NCI-H2171 treated with DMSO at 0.1 percent for 48 hours (cell line): ENCODE measurements at regions not wholly inside any gene's neighbourhood (a gene's known extent, or its start where the extent isn't known, plus 50 kb on each side); places are given as distances from the start of the nearest gene placed in this dataset.

Source experiments
- DNase-seq: peaks from one replicate; lab custom pipeline; 2025; lab: John Stamatoyannopoulos, UW

DNA sequence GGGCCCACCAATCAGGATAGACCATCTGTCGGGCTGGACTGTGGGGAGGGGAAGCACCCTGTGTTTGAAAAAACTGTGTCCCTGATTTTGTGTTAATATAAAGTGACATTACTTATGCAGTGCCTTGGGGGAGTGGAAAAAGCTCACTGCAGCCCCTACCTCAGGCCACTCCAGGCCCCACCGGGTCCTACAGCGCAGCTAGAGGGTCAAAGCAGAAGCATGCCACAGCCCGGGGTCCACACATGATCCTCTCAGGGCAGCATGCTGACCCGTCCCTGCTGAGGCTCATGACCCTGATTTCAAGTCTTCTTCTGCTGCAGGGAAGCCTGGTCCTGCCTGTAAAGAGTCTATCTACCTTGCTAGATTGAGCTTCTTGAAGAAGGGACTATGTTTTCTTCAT, 133.0 kb upstream of the PLCB4 start:
- no peak for DNase-seq

DNA sequence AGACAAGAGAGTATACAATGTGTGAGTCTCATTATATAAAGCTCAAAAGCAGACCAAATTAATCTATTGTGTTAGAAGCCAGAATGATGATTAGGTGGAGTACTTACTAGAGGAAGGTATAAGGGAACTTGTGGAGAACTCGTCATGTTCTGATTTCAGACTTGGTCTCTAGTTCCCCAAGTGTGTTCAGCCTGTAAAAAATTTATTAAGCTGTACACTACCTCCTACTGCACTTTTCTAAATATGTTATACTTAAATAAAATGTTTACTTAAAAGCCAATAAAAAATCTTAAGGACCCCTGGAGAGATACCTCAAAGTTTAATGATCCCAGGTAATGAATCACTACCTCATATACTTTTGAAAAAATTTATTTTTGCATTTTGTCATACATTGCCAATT, 130.4 kb upstream of the PLCB4 start:
- DNase-seq = no peak

DNA sequence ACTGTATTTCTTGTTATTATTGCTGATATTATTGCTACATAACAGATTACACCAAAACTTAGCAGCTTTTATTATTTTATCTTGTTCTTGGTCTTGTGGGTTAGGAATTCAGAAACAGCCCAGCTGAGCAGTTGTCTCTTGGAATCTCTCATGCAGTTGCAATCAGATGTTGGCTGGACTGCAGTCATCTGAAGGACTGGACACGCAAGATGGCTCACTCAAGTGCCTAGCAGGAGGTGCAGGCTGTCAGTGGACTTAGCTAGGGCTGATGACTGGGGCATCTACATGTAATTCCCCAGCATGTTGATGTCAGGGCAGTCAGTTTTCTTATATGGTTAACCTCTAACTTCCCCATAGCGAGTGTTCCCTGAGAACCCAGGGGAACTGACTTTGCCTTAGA, 128.6 kb upstream of the PLCB4 start:
- DNase-seq = no peak

DNA sequence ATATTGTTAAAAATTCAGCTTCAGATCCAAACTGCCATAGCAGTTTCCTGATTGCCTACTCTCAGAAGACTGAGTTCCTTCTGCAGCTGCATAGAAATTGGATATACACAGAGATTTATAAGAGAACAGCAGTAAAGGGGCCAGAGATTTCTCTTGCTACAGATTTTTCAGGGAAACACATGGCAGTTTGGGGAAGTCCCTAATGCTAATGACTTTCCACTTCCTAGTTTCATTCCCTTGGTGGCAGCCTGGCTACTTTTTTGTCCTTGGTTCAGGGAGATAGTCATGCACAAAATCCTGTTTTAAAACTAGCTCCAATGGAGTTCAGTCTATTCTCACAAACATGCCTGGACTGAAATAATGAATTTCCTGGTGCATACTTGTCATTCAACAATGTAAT, 125.3 kb upstream of the PLCB4 start:
- no peak for DNase-seq

DNA sequence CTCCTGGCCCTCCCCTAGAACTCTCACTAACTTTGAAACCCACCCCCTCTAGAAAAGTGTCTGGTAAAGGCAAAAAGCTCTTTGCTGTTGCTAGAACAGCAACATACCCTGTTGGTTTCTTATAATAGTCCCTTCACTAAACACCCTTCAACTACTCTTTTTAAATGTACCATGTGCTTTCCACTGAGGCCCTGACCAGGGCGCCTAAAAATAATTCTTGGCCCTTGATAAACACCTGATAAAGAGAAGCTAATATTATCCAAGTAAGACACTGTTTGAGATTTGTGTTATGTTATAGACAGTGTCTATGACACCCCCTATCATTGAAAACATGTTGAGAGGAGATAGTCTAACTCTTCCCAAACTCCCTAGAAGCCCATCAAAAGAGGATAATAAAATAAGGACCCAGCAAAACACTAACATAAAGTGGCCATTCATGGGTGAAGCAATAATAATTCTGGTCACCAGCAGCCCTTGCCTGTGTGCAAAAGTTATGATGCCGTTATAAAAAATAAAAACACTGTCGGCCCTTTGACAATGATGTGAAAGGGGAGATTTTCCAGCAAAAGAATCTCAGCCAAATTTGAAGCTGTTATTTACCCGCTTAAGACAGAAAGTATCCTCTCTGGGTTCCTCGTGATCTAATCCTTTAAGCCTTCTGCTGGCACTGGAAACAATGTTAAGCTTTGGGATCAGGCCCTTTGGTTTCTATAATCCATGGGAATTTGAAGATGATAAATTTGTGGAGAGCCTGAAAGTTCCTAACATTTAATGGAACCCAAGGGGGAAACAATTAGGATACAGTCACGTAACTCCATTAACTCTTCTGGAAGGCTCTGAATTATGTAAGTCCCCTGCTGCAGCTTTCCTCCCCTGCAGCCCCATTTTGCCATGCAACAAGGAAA, 122.6 kb upstream of the PLCB4 start:
- no peak for DNase-seq

DNA sequence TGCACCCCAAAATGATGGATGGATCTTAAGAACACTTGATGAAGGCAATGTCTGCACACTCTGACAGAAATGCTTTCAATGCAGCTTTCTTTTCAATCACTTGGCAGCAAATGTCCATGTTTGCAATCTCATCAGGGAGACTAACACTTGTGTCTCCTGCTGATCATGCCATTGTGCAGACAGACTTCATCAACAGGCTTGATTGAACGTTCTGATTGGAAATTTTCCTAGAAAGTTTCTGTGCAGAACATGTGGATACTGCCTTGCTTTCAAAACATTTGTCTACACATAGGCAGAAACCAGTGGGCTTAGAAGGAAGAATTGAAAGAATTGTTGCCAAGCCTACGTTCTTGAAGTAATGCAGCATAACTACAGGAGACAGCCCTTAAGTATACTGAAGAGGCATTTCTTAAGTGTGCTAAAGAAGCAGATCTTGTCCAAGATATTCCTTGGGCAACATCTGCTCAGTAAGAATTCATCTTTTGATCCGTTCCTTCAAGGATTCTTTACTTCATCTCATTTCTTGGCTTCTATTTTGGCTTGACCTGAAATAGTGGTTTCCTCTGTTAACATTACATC, 120.4 kb upstream of the PLCB4 start:
- no peak for DNase-seq

DNA sequence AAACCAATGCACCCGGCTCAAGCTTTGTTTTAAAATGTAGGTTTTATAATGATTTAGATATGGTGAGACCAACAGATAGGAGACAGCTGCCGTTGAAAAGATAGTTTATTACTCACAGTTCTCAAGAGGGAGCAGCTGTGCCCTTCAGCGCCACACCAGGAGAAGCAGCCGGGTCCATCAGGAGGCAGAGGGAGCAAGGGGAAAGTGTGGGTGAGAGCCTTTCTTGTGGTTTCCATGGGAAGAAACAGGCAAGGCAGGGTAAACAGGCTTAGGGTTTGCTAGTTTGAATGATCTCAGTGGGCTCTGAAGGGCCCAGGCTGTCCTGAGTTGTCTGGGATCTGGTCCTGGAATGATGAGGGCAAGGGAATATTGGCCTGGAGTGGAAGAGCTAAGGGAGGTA, 117.7 kb upstream of the PLCB4 start:
- peak; percentile 28 for DNase-seq

DNA sequence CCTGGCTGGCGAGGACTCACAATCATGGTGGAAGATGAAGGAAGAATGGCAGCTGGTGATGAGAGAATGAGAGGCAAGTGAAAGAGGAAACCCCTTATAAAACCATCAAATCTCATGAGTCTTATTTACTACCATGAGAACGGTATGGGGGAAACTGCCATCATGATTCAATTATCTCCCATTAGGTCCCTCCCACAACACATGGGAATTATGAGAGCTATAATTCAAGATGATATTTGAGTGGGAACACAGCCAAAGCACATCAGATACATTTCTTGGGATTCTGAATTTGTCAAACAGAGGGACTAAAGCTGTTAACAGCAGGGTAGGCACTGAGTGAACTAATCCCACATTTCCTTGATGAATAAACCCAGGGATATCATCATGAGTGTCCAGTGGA, 116.2 kb upstream of the PLCB4 start:
- peak; percentile 96 for DNase-seq

DNA sequence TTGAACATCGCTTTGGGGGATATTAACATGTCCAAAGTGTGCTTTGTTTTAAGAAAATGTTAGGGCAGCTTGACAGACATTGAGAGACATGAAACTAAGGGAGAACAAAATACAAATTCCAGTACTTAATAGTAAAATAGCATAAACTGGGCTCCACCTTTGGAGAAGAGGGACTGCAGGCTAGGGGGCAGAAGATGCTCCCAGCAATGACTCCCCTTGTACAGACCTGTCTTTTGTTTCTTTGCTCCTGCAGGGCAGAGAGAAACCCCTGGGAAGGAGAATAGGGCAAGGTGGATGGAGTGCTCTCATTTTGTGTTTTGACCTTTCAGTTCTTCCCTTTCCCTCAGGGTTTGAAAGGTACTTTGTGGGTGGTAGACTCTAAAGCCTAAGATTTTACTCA, 115.6 kb upstream of the PLCB4 start:
- no peak for DNase-seq

DNA sequence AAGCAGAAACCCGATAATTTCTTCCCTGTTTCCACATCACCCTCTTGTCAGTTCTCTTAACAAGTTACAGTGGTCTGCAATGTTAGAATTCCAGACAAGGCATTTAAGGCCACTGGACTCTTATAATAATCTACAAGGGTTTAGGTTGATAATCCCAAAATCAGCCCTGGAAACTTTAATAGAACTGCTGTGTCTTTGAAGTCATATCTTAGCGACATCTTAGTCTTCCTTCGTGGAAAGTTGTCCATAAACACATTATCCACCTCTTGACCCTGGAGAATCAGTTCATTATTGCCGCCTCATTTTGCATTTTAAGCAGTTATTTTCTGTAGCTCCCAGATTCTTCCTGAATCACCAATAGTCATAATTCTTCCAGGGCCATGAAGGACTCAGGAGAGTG, 108.6 kb upstream of the PLCB4 start:
- no peak for DNase-seq

DNA sequence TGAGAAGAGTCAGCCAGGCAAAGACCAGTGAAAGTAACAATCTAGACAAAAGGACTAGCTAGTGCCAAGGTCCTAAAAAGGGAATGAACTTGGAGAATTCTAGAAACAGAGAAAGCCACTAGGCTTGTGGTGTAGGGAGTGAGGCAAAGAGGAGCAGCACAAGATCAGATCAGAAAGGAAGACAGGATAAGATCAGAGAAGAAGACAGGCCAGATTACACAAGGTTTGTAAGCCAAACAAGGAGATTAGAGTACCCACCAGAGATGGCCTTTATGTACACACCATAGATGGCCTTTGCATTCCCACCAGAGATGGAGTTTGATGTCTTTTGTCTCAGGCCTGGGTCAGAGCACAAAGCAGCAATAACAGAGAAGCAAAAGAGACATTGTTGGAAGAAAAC, 105.6 kb upstream of the PLCB4 start:
- DNase-seq = no peak

DNA sequence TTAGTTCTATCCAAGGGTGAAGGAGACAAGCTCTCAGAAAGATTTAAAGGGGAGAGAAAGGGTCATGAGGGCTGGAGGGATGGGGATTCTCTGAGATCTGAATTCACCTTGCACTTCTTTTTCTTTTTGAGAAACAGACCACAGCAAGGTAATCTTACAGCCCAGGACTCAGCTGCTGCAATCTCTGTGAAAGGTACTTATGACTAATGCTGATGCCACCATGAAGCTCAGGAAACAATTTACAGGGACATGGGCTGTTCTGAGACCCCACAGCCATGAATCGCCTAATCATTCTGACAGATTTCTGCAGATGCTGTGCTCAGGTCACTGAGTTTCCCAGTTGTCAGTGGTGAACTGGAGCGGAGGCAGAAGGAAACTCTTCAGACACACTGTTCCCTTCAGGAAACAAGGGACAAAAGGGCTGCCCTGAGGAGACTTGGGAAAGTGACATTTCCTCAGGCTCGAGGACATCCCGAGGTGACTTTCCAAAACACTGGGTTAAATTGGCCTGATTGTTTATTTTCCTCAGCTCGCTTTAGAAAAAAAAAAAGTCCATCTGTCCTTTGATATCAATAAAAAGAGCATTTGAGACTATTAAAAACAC, 103.8 kb upstream of the PLCB4 start:
- DNase-seq = no peak

DNA sequence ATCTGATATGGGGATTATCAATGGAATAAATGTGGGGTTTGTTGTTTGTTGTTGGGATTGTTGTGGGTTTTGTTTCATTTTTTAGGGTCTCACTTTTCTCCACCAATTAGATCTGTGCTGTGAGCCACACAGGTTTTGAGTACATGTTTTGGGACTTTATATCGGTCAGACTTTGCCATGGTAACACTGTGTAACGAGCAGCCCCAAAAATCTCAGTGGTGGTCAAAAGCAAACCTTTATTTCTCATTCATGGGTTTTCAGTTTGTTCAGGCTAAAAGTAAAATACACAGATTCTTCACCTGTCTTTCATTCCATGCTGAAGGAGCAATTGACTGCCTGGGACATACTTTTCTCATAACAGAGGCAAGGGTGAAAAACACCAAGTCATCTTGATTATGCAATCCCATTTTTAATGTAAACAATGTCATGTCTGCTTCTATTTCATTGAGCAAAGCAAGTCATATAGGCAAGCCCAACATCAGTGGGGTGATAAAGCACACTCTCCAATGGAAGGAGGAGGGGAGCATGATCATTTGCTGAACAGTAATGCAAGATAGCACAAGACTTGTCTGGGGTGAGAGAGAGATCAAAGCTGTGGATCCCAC, 101.1 kb upstream of the PLCB4 start:
- no peak for DNase-seq

DNA sequence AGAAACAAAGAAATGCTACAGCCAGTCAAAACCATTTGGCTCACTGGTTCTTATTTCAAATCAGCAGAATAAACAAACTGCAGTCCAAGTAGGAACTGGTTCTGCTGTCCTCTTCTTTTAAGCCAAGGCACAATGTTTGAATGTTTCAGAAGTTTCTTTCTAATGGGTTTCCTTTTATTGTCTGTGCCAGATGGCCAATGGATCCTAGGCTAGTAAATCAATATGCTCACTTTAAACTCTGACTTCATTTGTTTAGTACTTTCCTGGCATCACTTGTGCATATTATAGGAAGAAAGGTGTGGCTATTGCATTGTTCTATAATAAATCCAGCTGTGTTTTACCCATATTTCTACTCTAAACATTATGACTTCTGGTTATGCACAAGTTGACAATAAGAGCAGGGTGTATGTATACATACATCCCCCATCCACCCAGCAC, 99.7 kb upstream of the PLCB4 start:
- peak; percentile 48 for DNase-seq

DNA sequence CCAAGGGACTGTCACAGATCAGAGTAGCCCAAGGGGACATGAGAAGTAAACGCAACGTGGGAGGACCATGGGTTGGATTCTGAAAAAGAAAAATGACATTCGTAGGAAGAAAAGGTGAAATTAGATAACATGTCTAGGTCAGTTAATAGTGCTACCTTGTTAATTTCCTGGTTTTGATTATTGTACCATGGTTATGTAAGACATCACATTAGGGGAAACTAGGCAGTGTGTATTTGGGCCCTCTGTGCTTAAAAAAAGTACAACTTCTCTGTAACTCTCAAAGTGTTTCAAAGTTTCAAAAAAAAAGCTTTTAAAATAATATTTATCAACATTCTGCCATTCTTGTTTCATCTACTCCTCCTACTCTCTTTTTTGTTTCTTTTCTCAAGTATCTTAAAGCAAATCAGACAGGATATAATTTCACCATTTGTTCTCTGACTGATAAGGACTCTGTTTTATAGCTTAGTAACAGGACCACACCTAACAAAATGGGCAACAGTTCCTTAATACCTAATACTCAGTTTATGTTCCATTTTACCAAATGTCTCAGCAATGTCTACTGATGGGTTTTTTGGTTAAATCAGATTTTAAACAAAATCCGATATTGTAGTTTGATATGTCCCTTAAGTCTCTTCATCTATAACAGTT, 97.1 kb upstream of the PLCB4 start:
- DNase-seq = no peak

DNA sequence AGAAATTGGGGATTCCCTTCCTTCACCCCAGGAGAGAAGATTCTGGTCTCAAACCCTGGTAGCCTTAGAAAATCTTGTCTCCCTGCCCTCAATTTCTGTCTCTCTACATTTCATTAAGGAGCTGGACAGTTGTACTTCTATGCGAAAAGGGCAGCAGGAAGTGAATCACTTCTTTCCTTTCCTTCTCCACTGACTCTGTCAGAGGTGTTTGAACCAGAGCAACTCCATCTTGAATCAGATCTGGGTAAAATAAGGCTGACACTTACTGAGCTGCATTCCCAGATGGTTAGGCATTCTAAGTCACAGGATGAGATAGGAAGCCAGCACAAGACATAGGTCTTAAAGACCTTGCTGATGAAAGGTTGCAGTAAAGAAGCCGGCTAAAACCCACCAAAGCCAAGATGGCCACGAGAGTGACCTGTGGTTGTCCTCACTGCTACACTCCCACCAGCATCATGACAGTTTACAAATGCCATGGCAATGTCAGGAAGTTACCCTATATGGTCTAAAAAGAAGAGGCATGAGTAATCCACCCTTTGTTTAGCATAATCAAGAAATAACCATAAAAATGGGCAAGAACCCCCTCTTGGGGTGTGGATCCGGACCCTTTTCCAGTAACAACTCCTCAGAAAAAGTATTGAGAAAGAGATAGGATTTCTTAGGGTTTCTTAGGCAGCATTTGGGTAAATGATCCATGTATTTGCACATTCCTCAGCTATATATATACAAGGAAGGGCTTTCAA, 95.8 kb upstream of the PLCB4 start:
- DNase-seq = no peak

DNA sequence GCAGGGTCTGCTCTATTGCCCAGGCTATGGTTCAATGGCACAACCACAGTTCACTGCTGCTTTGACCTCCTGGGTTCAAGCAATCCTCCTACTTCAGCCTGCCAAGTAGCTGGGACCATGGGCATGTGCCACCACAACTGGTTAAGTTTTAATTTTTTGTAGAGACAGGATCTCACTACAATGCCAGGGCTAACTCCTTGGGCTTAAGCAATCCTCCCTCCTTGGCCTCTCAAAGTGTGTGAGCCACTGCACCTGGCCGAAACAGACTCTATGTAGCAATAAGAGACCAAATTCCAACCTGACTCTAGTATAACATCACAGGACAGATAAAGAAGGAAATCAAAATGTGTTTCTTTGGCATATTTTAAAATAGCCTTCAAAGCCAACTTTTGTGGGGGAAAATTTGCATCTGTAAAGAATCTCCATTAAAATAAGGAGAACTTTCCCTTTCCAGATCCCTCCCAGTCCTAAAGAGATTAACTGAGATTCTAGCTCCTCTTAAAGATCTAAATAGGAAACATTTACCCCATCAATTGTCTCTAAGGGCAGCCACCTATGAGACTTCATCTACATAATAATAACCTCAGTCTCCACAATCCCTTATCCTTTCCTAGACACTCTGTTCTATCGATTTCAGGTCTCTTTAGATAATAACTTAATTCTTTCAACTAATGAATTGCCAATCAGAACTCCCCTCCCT, 94.7 kb upstream of the PLCB4 start:
- DNase-seq = no peak

DNA sequence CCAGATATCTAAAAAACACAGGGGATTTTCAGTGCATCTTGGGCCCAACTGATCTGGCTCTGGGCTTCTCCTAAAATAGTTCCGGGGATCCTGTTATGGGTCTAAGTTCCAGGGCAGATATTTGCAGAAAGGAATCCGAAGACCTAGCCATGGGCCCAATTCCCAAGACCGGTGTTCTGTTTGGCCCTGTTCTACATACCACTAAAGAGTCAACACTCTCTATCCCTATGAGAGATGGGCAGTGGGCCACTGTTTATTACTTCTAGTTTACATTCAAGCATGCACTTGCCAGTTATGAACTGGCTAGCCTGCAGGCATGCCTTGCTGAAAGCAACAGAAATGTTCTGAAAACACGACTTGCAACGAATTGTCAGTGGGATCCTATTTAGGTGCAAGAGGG, 87.4 kb upstream of the PLCB4 start:
- DNase-seq = no peak

DNA sequence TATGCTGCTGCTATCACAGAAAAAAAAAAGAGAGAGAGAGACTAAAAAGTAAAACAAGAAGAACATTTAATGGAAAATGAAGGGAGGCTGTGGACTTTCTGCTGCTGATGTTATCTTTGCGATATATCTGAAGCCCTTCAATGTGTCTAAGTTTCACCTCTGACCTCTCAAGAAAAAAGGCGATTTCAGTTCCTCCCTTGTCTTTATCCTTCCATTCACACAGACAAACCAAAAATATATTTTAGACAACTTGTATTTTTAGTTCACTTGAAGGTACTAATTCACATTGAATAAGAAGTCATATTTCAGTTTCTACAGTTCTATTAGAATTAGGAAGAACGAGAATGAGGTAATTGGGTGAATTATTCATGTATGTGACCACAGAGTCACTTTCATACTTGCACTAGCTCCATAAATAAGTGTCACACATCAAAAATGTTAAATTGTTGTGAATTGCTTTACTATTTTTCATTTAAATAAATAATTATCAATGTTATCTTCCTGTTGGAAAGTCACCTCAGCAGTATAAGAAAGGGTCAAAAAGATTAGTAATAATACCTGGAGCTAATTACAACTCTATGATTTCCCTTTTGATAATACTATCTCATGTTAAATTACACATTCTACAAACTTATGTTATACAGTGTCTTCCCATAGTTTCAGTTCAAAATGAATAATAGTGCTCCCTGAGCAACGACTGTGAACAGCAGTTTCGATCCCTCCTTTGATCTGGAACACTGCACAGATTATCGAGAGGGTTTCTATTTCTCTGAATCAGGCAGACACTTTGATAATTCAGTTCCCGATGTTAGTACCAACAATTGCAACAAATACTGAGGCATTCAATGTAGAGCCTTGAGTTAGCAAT, 85.2 kb upstream of the PLCB4 start:
- no peak for DNase-seq

DNA sequence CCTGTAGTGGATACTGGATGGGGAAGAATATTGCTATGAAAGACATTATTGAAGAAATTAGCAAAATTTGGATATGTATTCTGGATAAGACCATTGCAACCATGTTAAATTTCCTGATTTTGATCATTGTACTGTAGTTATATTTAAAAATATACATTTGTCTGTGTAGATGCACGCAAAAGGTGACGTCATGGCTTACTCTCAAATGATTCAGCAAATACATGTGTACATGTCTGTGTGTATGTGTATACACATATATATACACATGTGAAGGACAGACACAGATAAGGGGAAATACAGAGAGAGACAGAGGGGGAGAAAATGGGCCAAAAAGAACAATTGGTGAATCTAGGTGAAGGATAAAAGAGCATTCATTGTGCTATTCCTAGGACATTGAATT, 82.3 kb upstream of the PLCB4 start:
- no peak for DNase-seq
